Heart left ventricle (tissue), 13 donors: ENCODE measurements at regions not wholly inside any gene's neighbourhood (a gene's known extent, or its start where the extent isn't known, plus 50 kb on each side); places are given as distances from the start of the nearest gene placed in this dataset.
"Not testable (repeated sequence)": the region's sequence is repeated elsewhere in the genome, so short reads cannot be mapped to it uniquely, and the experiment has no call there.

Source experiments
- POLR2A ChIP-seq, 2 donors: fragments of 450-650 bp; IDR thresholded peaks; one replicate each; pipeline ENCODE4 v1.6.1; 2017; ENCODE audit warnings: antibody characterized with exemption in 2 of 2, mild to moderate bottlenecking in 2 of 2, moderate library complexity in 2 of 2
- TF ChIP-seq, protein P1 (sequence below), 12 donors: fragments of 200-600 bp; sonication (generic) in 4 of 12; IDR thresholded peaks; one replicate each; pipeline versions ENCODE4 v1.5.0 to v1.8.0; 2018 to 2022; ENCODE audit warnings: antibody characterized with exemption in 12 of 12, mild to moderate bottlenecking in 5 of 12
- donor health status: ischemic (EF 13 %, LVEDD 7.1; RV severe dilation, severe dysfunction).
- donor health status: DM: no; HTN: yes; CAD: no.
- donor health status: DM: no; HTN: no; CAD: no.
- donor health status: ischemic (EF 25% LVEDD 6.9; RV normal size, moderate dysfunction).
- donor health status: ischemic (EF 25% LVEDD 5.7; RV mildly dilated, moderate dysfunction).
- donor health status: ischemic (EF 35%, LVEDD 5.7; RV mildly dilated, moderate dysfunction).
- donor health status: nonischemic (EF 11% LVEDD 7.7; RV severe dilation, severe dysfunction).
- donor health status: DM: yes; HTN: yes; CAD: no.
- donor health status: PGD.
- donor health status: ischemic (EF 29% LVEDD 5.4; RV normal size, mild dysfunction).
- donor health status: nonischemic (EF 23%, LVEDD 6.1; RV moderate dilation, normal function).

DNA sequence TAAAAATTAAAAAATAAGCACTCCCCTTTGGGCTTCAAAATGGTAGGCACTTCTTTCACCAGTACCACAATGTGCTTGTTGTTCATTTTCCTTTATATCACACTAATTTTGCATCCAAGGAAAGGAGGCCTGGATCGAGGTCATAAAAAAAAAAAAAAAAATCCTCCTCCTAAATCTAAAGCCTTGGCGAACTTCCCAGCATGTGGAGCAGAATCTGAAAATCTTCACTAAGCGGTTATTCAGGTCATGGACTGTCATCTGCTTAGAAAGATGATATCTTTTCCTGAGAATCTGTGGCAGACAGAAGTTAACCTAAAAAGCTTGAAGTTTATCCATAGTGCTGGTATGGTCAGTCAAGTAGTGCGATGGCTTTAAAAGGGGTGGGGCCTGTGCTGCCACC lies 64.2 kb upstream of the SFTPD start:
- not testable (repeated sequence) for TF ChIP-seq POLR2A (IDR thresholded peaks at IDR 0.05)
- TF ChIP-seq, protein P1, sequence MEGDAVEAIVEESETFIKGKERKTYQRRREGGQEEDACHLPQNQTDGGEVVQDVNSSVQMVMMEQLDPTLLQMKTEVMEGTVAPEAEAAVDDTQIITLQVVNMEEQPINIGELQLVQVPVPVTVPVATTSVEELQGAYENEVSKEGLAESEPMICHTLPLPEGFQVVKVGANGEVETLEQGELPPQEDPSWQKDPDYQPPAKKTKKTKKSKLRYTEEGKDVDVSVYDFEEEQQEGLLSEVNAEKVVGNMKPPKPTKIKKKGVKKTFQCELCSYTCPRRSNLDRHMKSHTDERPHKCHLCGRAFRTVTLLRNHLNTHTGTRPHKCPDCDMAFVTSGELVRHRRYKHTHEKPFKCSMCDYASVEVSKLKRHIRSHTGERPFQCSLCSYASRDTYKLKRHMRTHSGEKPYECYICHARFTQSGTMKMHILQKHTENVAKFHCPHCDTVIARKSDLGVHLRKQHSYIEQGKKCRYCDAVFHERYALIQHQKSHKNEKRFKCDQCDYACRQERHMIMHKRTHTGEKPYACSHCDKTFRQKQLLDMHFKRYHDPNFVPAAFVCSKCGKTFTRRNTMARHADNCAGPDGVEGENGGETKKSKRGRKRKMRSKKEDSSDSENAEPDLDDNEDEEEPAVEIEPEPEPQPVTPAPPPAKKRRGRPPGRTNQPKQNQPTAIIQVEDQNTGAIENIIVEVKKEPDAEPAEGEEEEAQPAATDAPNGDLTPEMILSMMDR (IDR thresholded peaks at IDR 0.05) = not testable (repeated sequence)
